ENCODE measurements at regions not wholly inside any gene's neighbourhood (a gene's known extent, or its start where the extent isn't known, plus 50 kb on each side); places are given as distances from the start of the nearest gene placed in this dataset.
A peak's percentile ranks its signal among the peaks of the same experiment; 100 is the strongest.
"Not testable (repeated sequence)": the region's sequence is repeated elsewhere in the genome, so short reads cannot be mapped to it uniquely, and the experiment has no call there.

- Histone ChIP-seq H3K9ac (ENCODE audit: insufficient read depth, low read length) (no peak overlapping the region), H3K27ac (ENCODE audit: insufficient read depth, low read length) (no peak overlapping the region), H3K4me2 (ENCODE audit: extremely low read depth, insufficient read depth, low read length) (no peak overlapping the region), H4K20me1 (ENCODE audit: control insufficient read depth, extremely low read depth, insufficient read depth, low read length) (no peaks in the 10 kb centered on the region), H2AFZ (ENCODE audit: low read length) (no peak overlapping the region), H3K4me3 (replicated peaks in 1 of 4; ENCODE audit: control extremely low read depth in 1 of 4, insufficient read depth in 1 of 4, low read depth in 3 of 4, low read length in 4 of 4) (no peak overlapping the region), H3K79me2 (ENCODE audit: control insufficient read depth, insufficient read depth, low read length) (no peaks in the 10 kb centered on the region), H3K27me3 (ENCODE audit: control insufficient read depth, insufficient read depth, low read length) (no peaks in the 10 kb centered on the region), H3K36me3 (ENCODE audit: control insufficient read depth, insufficient read depth, low read length) (no peaks in the 10 kb centered on the region), H3K4me1 (ENCODE audit: control insufficient read depth, extremely low read depth, insufficient read depth, low read length) (no peaks in the 10 kb centered on the region), H3K9me3 (ENCODE audit: control insufficient read depth, insufficient read depth, low read depth, low read length) (no peaks in the 10 kb centered on the region)
- TF ChIP-seq CTCF (conservative IDR thresholded peaks at IDR 0.05 in 1 of 2, IDR thresholded peaks at IDR 0.05 in 1 of 2; ENCODE audit: low read depth in 1 of 2, low read length in 2 of 2) (no peak), EZH2 (IDR thresholded peaks at IDR 0.05; ENCODE audit: low read length, missing control alignments) (no peak)
- DNase-seq (ENCODE audit: low read depth in 2 of 2), result peak; percentile 73 to 75
Measured at GRCh38 chr2:147149575-147150240, 695.1 kb upstream of the ACVR2A start.

- no peak for TF ChIP-seq EZH2 (IDR thresholded peaks at IDR 0.05; ENCODE audit: low read length, missing control alignments)
- no peak for TF ChIP-seq CTCF (conservative IDR thresholded peaks at IDR 0.05 in 1 of 2, IDR thresholded peaks at IDR 0.05 in 1 of 2; ENCODE audit: low read depth in 1 of 2, low read length in 2 of 2)
- H3K36me3 ChIP-seq (ENCODE audit: control insufficient read depth, insufficient read depth, low read length), result no peaks in the 10 kb centered on the region
- no peak overlapping the region for H3K9ac ChIP-seq (ENCODE audit: insufficient read depth, low read length)
Measured at GRCh38 chr2:147147802-147148201, 697.0 kb upstream of the ACVR2A start.

GRCh38 chr2:147141930-147142329 lies 702.9 kb upstream of the ACVR2A start:
- H3K27ac ChIP-seq (ENCODE audit: insufficient read depth, low read length), result no peak overlapping the region
- H3K9me3 ChIP-seq (ENCODE audit: control insufficient read depth, insufficient read depth, low read depth, low read length), result no peaks in the 10 kb centered on the region
- no peaks in the 10 kb centered on the region for H4K20me1 ChIP-seq (ENCODE audit: control insufficient read depth, extremely low read depth, insufficient read depth, low read length)
- no peak overlapping the region for H2AFZ ChIP-seq (ENCODE audit: low read length)
- no peaks in the 10 kb centered on the region for H3K36me3 ChIP-seq (ENCODE audit: control insufficient read depth, insufficient read depth, low read length)
- no peaks in the 10 kb centered on the region for H3K4me1 ChIP-seq (ENCODE audit: control insufficient read depth, extremely low read depth, insufficient read depth, low read length)
- H3K27me3 ChIP-seq (ENCODE audit: control insufficient read depth, insufficient read depth, low read length), result no peaks in the 10 kb centered on the region
- DNase-seq (ENCODE audit: low read depth in 2 of 2), result no peak
- H3K4me2 ChIP-seq (ENCODE audit: extremely low read depth, insufficient read depth, low read length), result no peak overlapping the region
- no peak overlapping the region for H3K9ac ChIP-seq (ENCODE audit: insufficient read depth, low read length)
- no peaks in the 10 kb centered on the region for H3K79me2 ChIP-seq (ENCODE audit: control insufficient read depth, insufficient read depth, low read length)
- H3K4me3 ChIP-seq (replicated peaks in 1 of 4; ENCODE audit: control extremely low read depth in 1 of 4, insufficient read depth in 1 of 4, low read depth in 3 of 4, low read length in 4 of 4), result no peak overlapping the region
- no peak for TF ChIP-seq EZH2 (IDR thresholded peaks at IDR 0.05; ENCODE audit: low read length, missing control alignments)
- peak; percentile 5 to 30 for TF ChIP-seq CTCF (conservative IDR thresholded peaks at IDR 0.05 in 1 of 2, IDR thresholded peaks at IDR 0.05 in 1 of 2; ENCODE audit: low read depth in 1 of 2, low read length in 2 of 2)

More at GRCh38 chr2:147147802-147148201, 697.0 kb upstream of the ACVR2A start:
- Histone ChIP-seq H3K79me2 (ENCODE audit: control insufficient read depth, insufficient read depth, low read length) (no peaks in the 10 kb centered on the region), H3K9me3 (ENCODE audit: control insufficient read depth, insufficient read depth, low read depth, low read length) (no peaks in the 10 kb centered on the region), H3K4me2 (ENCODE audit: extremely low read depth, insufficient read depth, low read length) (no peak overlapping the region), H3K4me3 (replicated peaks in 1 of 4; ENCODE audit: control extremely low read depth in 1 of 4, insufficient read depth in 1 of 4, low read depth in 3 of 4, low read length in 4 of 4) (no peak overlapping the region), H2AFZ (ENCODE audit: low read length) (no peak overlapping the region), H4K20me1 (ENCODE audit: control insufficient read depth, extremely low read depth, insufficient read depth, low read length) (no peaks in the 10 kb centered on the region), H3K27ac (ENCODE audit: insufficient read depth, low read length) (no peak overlapping the region), H3K27me3 (ENCODE audit: control insufficient read depth, insufficient read depth, low read length) (no peaks in the 10 kb centered on the region), H3K4me1 (ENCODE audit: control insufficient read depth, extremely low read depth, insufficient read depth, low read length) (no peaks in the 10 kb centered on the region)
- no peak for DNase-seq (ENCODE audit: low read depth in 2 of 2)

- H3K9me3 ChIP-seq (ENCODE audit: control insufficient read depth, insufficient read depth, low read depth, low read length); H3K4me2 ChIP-seq (ENCODE audit: extremely low read depth, insufficient read depth, low read length); DNase-seq (ENCODE audit: low read depth in 2 of 2); H3K4me3 ChIP-seq (replicated peaks in 1 of 4; ENCODE audit: control extremely low read depth in 1 of 4, insufficient read depth in 1 of 4, low read depth in 3 of 4, low read length in 4 of 4); H3K79me2 ChIP-seq (ENCODE audit: control insufficient read depth, insufficient read depth, low read length); H3K4me1 ChIP-seq (ENCODE audit: control insufficient read depth, extremely low read depth, insufficient read depth, low read length); H3K27ac ChIP-seq (ENCODE audit: insufficient read depth, low read length); H2AFZ ChIP-seq (ENCODE audit: low read length); H3K9ac ChIP-seq (ENCODE audit: insufficient read depth, low read length); H3K27me3 ChIP-seq (ENCODE audit: control insufficient read depth, insufficient read depth, low read length); H3K36me3 ChIP-seq (ENCODE audit: control insufficient read depth, insufficient read depth, low read length); H4K20me1 ChIP-seq (ENCODE audit: control insufficient read depth, extremely low read depth, insufficient read depth, low read length): not testable (repeated sequence)
Measured at GRCh38 chr2:147139732-147140131, 705.1 kb upstream of the ACVR2A start.

All from fibroblast of lung (primary cell).